ENCODE measurements at regions not wholly inside any gene's neighbourhood (a gene's known extent, or its start where the extent isn't known, plus 50 kb on each side); places are given as distances from the start of the nearest gene placed in this dataset.

DNA sequence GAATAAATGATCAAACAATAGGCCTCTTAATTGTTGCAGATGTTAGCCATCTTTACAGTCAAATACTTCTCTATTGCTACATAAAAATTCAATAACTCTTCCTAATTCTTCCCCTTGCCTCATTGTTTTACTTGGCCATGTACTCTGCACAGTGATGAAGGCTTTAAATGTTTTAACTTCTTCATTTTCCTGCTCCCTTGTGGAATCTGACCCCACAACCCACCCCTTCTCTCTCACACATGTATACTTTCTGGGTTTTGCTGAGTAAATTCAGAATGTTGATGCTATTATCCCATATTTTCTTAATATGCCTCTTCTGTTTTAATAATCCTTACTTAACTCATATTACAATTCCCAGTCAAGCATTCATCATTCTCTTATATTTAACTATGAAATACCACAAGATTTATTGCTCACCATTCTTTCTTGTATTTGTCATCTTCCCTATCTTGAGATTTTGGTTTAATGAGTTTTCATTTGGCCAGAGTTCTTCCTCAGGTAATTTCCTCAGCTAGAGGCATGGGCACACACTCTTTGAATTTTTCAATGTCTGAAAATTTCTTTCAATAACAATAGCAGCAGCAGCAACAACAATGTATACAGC is 327.8 kb upstream of the USP24 start:
- TF ChIP-seq POLR2A (IDR thresholded peaks at IDR 0.05; ENCODE audit: low read depth, low read length) (no peak), POLR2AphosphoS5 (IDR thresholded peaks at IDR 0.05; ENCODE audit: low read depth, low read length) (no peak)
